Loucy (cell line): ENCODE measurements at regions not wholly inside any gene's neighbourhood (a gene's known extent, or its start where the extent isn't known, plus 50 kb on each side); places are given as distances from the start of the nearest gene placed in this dataset.

Experiments used
- H2AFZ ChIP-seq: fragments of 200-600 bp; sonication (generic); 2 replicates; pipeline ENCODE4 v1.6.0; 2016; ENCODE audit warnings: antibody characterized with exemption, mild to moderate bottlenecking, low read length, moderate library complexity
- H3F3A ChIP-seq: fragments of 200-600 bp; 2 replicates; pipeline ENCODE4 v1.6.0; 2016; ENCODE audit warnings: antibody characterized with exemption, low read depth, mild to moderate bottlenecking
- H3K27me3 ChIP-seq: fragments of 200-600 bp; sonication (generic); 2 replicates; pipeline ENCODE4 v1.6.1; 2014; ENCODE audit warnings: low read length, mild to moderate bottlenecking; ENCODE audit not compliant: insufficient read depth, poor library complexity, severe bottlenecking
- H3K36me3 ChIP-seq: fragments of 200-600 bp; sonication (generic); 2 replicates; pipeline ENCODE4 v1.6.1; 2016; ENCODE audit warnings: low read length; ENCODE audit not compliant: insufficient read depth
- H3K4me1 ChIP-seq: fragments of 200-600 bp; sonication (generic); 2 replicates; pipeline ENCODE4 v1.5.1; 2014; ENCODE audit warnings: low read length, mild to moderate bottlenecking; ENCODE audit not compliant: insufficient read depth, poor library complexity, severe bottlenecking
- H3K4me2 ChIP-seq: fragments of 200-600 bp; sonication (generic); 2 replicates; pipeline ENCODE4 v1.6.0; 2014; ENCODE audit warnings: antibody characterized with exemption, low read length, low read depth, mild to moderate bottlenecking; ENCODE audit not compliant: poor library complexity, severe bottlenecking
- H3K4me3 ChIP-seq: fragments of 200-600 bp; sonication (generic); 2 replicates; pipeline ENCODE4 v1.5.1; 2014; ENCODE audit warnings: low read length, mild to moderate bottlenecking, mixed read lengths; ENCODE audit not compliant: poor library complexity, severe bottlenecking
- H3K79me2 ChIP-seq: fragments of 200-600 bp; sonication (generic); 2 replicates; pipeline ENCODE4 v1.6.1; 2014; ENCODE audit warnings: low read length; ENCODE audit not compliant: insufficient read depth
- H3K9ac ChIP-seq: fragments of 200-600 bp; sonication (generic); 2 replicates; pipeline ENCODE4 v1.6.0; 2014; ENCODE audit warnings: mild to moderate bottlenecking, low read depth, low read length, moderate library complexity; ENCODE audit not compliant: poor library complexity, severe bottlenecking
- H3K9me2 ChIP-seq: fragments of 200-600 bp; sonication (generic); replicated peaks from 2 replicates; pipeline ENCODE4 v1.6.1; 2016; ENCODE audit warnings: low read depth, low read length, mixed read lengths
- H3K9me3 ChIP-seq: fragments of 200-600 bp; sonication (generic); 2 replicates; pipeline ENCODE4 v1.6.1; 2014; ENCODE audit warnings: mild to moderate bottlenecking, antibody characterized with exemption, low read length, low read depth; ENCODE audit not compliant: insufficient read depth
- H4K20me1 ChIP-seq: fragments of 200-600 bp; sonication (generic); 2 replicates; pipeline ENCODE4 v1.6.0; 2014; ENCODE audit warnings: antibody characterized with exemption, low read length, mild to moderate bottlenecking; ENCODE audit not compliant: insufficient read depth, poor library complexity, severe bottlenecking
- EZH2phosphoT487 ChIP-seq: fragments of 200-600 bp; IDR thresholded peaks from 2 replicates; pipeline ENCODE4 v1.6.1; 2018; ENCODE audit warnings: antibody characterized with exemption, mild to moderate bottlenecking, moderate library complexity, borderline replicate concordance
- TF ChIP-seq, protein P1 (sequence below): fragments of 200-600 bp; sonication (generic); conservative IDR thresholded peaks from 2 replicates; pipeline ENCODE4 v1.5.1; 2014; ENCODE audit warnings: mild to moderate bottlenecking, antibody characterized with exemption, low read length

DNA sequence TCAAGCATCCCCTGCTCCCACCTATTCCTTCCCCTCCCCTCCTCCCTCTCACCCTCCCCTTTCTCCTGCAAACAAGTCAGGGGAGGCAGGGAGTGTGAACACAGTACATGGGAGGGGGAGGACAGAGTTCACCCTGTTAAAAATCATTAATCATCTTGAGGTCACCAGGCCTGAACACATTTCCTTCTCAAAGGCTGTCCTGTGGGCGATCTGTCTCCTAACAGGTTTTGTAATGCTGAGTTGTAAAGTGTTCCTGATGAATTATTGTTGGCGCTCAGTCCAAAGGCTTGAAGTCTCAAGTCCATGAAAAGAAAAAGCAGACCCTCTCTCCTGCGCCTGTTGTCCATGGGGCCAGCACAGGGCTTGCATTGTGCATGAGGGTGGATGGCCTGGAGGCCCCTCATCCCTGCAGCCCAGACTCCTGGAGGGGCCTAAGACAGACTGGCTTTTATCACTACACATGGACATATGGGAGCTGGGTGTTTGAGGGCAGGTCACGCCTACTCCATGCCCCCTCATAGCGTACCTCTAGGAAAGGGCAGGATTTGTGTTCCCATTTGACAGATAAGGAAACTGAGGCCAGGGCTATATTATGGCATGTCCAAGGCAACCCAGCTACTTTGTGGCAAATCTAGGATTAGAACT is 189.1 kb downstream of the RAB28 start:
- Histone ChIP-seq H3K79me2 (no peaks in the 10 kb centered on the region), H3K4me2 (no peak overlapping the region), H3K4me1 (no peaks in the 10 kb centered on the region), H2AFZ (no peak overlapping the region), H4K20me1 (no peaks in the 10 kb centered on the region), H3K27me3 (no peaks in the 10 kb centered on the region), H3K9me2 (no peaks in the 10 kb centered on the region), H3F3A (no peaks in the 10 kb centered on the region), H3K4me3 (no peak overlapping the region), H3K36me3 (no peaks in the 10 kb centered on the region), H3K9me3 (no peaks in the 10 kb centered on the region), H3K9ac (no peak overlapping the region)
- TF ChIP-seq EZH2phosphoT487: no peak
- TF ChIP-seq, protein P1, sequence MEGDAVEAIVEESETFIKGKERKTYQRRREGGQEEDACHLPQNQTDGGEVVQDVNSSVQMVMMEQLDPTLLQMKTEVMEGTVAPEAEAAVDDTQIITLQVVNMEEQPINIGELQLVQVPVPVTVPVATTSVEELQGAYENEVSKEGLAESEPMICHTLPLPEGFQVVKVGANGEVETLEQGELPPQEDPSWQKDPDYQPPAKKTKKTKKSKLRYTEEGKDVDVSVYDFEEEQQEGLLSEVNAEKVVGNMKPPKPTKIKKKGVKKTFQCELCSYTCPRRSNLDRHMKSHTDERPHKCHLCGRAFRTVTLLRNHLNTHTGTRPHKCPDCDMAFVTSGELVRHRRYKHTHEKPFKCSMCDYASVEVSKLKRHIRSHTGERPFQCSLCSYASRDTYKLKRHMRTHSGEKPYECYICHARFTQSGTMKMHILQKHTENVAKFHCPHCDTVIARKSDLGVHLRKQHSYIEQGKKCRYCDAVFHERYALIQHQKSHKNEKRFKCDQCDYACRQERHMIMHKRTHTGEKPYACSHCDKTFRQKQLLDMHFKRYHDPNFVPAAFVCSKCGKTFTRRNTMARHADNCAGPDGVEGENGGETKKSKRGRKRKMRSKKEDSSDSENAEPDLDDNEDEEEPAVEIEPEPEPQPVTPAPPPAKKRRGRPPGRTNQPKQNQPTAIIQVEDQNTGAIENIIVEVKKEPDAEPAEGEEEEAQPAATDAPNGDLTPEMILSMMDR: no peak

DNA sequence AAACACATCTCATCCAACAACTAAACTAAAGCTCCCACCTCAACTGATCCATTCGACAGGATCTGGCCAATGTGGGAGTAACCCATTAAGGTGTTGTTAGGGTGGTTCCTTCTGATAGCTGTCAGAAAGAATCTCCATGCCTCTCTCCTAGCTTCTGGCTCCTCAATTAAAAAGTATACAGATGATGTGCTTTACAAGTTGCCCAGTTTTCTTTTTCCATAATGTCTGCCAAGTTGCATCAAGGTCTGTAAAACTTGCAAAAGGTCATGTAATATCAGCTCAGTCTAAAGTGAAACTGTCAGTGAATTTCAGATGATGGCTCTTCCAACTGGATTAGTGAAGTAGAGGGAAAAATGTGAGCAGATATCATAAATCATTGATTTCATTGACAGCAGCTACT is 191.8 kb downstream of the RAB28 start:
- no peaks in the 10 kb centered on the region for H3K36me3 ChIP-seq
- no peaks in the 10 kb centered on the region for H3K9me3 ChIP-seq
- H3K9me2 ChIP-seq: no peaks in the 10 kb centered on the region
- no peak overlapping the region for H3K4me3 ChIP-seq
- H3F3A ChIP-seq: no peaks in the 10 kb centered on the region
- H2AFZ ChIP-seq: no peak overlapping the region
- no peaks in the 10 kb centered on the region for H4K20me1 ChIP-seq
- no peaks in the 10 kb centered on the region for H3K27me3 ChIP-seq
- H3K4me1 ChIP-seq: no peaks in the 10 kb centered on the region
- no peak overlapping the region for H3K9ac ChIP-seq
- no peaks in the 10 kb centered on the region for H3K79me2 ChIP-seq
- TF ChIP-seq, protein P1: no peak
- no peak for TF ChIP-seq EZH2phosphoT487
- no peak overlapping the region for H3K4me2 ChIP-seq

DNA sequence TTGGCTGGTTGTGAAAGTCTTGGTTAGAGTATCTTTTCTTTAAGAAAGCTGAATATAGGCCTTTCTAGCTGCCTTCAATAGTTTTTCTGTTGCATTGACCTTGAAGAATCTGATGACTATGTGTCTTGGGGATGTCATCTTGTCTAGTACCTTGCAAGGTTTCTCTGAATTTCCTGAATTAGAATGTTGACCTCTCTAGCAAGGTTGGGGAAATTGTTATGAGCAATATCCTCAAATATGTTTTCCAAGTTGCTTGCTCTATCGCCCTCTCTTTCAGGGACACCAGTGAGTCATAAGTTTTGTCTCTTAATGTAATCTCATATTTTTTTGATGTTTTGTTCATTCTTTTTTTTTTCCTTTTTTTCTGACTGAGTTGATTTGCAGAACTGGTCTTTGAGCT is 194.7 kb downstream of the RAB28 start:
- Histone ChIP-seq H3K4me3 (no peak overlapping the region), H4K20me1 (no peaks in the 10 kb centered on the region), H3F3A (no peaks in the 10 kb centered on the region), H3K9ac (no peak overlapping the region), H3K79me2 (no peaks in the 10 kb centered on the region), H3K36me3 (no peaks in the 10 kb centered on the region), H3K9me3 (no peaks in the 10 kb centered on the region), H2AFZ (no peak overlapping the region), H3K27me3 (no peaks in the 10 kb centered on the region), H3K9me2 (no peaks in the 10 kb centered on the region), H3K4me1 (no peaks in the 10 kb centered on the region), H3K4me2 (no peak overlapping the region)
- TF ChIP-seq EZH2phosphoT487: no peak
- TF ChIP-seq, protein P1: no peak
